Pulmonary artery endothelial cell (primary cell): ENCODE measurements at regions not wholly inside any gene's neighbourhood (a gene's known extent, or its start where the extent isn't known, plus 50 kb on each side); places are given as distances from the start of the nearest gene placed in this dataset.
"Not testable (repeated sequence)": the region's sequence is repeated elsewhere in the genome, so short reads cannot be mapped to it uniquely, and the experiment has no call there.

Experiments used
- DNase-seq: peaks from one replicate; pipeline ENCODE4 v3.0.0-alpha.2; 2011; ENCODE audit warnings: low read depth, low spot score

DNA sequence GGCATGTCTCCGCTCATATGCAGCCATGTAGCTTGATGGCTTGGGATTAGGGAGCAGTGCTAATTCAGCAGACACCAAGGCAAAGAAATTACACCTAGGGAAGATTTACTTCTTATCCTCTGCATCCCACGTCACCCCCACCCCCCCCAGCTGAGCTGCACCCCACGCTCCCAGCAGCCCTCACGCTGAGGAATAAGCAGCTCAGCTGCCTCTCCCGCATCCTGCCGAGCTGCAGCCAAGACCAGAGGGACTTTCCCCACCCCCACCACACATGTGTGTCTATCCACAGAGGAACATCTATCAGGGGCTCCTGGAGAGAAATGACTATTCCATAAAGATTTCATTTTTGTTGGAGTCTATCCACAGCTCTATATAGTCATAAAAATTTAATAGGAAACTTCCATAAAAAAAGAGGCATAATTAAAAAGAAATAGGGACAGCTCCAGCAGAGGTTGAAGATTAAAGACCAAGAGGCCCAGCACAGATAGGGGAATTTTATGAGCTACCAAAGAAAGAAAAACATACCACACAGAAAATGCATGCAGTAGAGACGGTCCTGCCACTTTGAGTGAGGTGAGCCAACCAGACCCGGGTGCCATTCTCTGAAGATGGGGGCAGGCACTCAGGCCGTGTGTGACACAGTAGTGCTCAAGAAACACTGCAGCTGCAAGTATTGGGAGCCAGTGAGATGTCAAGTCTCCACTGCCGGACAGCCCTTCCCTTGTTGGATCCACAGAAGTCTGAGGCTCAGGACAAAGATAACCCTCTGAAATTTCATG is 274.8 kb downstream of the BCL2L11 start:
- not testable (repeated sequence) for DNase-seq

DNA sequence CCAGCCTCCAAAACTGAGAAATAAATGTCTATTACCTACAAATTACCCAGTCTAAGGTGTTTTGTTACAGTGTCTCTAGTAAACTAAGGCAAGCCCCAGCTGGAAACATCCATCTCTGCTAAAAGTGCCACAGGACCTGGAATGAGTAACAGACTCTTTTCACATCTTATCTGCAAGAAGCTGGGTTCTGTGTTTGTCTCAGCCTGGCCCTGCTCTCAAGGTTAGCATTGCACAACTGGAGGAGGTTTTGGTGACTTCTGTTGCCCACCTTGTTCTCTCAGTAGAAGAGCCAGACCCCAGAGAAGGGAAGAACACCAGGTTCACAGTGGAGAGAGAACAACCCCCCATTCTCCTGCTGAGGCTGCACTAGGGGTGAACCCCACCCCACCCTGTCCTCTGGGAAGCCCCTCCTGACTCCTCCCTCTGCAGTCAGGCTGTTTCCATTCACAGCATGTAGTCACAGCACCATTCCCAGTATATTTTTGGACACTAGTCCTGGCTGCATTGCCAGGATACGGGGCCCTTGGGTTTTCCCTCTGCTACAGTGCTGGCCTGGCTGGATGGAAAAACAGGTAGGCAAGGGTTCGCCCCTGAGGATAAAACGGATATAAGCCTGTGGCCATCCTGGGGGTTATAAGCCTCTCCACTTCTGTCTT is 280.0 kb downstream of the BCL2L11 start:
- DNase-seq, result not testable (repeated sequence)

GRCh38 chr2:111401270-111402140 is 280.8 kb downstream of the BCL2L11 start:
- not testable (repeated sequence) for DNase-seq

DNA sequence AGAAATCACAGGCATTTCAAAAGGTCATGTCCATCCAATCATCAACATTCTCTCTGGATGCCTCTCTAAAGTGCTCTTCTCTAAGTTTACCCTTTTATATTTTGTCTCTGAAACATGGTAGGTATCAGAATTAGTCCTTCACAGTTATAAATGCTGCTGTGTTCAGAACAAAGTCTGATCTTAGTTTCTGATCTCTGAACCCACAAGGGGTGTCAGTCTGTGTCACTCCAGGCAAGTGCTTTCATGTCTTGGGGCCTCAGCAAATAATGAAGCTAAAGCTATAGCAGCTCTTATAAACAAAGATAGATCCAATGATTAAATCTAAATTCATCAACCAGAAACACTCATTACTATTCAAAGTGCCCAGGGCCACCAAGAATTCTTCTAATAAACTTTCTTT is 281.7 kb downstream of the BCL2L11 start:
- DNase-seq, result not testable (repeated sequence)

DNA sequence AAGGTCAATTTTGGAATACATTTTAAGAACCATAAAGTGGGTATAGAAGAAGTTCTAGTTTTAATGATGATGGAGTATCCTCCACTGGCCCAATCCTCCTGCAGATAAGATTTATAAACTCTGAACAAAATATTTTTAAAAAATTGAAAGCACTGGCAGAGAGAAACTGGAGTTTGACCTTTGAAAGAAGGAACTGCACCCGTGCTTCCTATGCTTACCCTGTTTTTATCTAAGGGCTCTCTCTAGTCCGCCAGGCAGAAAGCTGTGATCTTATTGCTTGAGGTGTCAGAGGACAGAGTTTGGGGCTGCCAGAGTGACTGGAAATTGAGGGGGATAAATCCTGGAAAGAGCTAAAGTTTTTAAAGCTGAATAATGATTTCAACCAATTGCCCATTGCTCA is 282.6 kb downstream of the BCL2L11 start:
- DNase-seq, result not testable (repeated sequence)

DNA sequence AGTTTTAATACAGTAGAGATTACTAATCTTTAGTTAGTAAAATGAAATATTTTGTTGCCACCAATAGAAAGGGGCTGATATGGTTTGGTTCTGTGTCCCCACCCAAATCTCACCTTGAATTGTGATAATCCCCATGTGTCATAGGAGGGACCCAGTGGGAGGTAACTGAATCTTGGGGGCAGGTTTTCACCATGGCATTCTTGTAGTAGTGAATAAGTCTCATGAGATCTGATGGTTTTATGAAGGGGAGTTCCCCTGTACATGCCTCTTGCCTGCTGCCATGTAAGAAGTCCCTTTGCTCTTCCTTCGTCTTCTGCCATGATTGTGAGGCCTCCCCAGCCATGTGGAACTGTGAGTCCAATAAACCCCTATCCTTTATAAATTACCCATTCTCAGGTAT is 285.9 kb downstream of the BCL2L11 start:
- DNase-seq, result not testable (repeated sequence)

DNA sequence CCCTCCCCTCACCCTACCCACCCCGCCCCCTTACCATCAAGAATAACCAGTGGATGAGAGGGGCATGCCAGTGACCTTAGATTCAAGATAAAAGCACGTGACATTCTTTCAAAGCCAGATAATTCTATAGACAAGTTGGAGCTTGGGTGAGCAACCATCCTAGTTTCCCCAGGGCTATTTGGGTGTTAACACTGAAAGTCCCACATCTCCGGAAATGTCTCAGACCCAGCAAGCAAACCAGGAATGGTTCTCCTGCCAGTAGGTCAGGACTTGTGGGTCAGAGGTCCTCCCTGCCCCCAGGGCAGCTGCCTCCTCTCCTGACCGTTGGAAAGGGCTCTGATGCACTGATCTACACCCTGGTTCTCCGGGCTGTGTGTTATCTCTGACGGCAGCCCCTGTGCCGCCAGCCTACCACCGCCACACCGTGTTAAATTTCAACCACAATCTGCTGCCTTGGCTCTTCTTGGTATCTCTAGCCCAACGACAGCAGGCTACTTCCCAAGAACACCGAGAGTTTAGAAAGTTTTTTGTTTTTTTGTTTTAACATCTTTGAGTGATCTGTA is 287.0 kb downstream of the BCL2L11 start:
- DNase-seq, result not testable (repeated sequence)

GRCh38 chr2:111410868-111411406 is 290.2 kb downstream of the BCL2L11 start:
- not testable (repeated sequence) for DNase-seq

- not testable (repeated sequence) for DNase-seq
Measured at GRCh38 chr2:111411867-111412681, 291.4 kb downstream of the BCL2L11 start.

DNA sequence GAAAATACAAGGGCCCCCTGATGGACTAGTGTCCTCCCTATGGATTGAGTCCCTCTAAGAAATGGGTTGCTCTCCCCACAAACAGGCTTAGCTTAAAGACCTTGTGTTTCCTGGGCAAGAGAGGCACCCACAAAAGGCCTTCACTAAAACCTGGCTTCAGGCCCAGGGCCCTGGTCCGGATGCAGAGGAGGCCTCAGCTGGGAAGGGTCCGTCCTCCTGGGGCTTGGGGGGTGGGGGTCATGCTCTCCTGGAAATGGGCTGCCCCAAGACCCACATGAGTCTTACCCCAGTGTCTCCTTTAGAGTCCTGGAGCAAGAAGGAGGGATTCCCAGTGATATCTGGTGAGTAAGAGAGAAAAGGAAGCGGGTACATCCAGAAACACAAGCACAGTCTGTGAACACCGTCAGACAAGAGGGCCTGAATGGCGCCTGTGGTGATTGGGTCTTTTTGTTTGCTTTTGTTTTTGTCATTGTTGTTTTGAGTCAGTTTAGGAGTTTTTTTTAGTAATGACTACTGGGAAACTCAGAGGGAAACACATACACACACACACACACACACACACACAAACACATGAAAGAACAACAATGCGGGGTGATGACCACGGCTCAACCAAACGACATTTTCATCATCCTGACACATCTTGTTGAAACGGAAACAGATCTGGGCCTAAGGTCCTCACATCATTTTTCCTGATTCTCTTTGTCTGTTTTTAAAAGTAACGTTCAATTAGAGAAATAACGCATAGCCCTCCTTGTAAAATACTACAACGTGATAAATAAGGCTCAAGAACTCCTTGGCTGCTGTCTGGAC is 292.3 kb downstream of the BCL2L11 start:
- not testable (repeated sequence) for DNase-seq

GRCh38 chr2:111413950-111414349 is 293.2 kb downstream of the BCL2L11 start:
- DNase-seq, result not testable (repeated sequence)

DNA sequence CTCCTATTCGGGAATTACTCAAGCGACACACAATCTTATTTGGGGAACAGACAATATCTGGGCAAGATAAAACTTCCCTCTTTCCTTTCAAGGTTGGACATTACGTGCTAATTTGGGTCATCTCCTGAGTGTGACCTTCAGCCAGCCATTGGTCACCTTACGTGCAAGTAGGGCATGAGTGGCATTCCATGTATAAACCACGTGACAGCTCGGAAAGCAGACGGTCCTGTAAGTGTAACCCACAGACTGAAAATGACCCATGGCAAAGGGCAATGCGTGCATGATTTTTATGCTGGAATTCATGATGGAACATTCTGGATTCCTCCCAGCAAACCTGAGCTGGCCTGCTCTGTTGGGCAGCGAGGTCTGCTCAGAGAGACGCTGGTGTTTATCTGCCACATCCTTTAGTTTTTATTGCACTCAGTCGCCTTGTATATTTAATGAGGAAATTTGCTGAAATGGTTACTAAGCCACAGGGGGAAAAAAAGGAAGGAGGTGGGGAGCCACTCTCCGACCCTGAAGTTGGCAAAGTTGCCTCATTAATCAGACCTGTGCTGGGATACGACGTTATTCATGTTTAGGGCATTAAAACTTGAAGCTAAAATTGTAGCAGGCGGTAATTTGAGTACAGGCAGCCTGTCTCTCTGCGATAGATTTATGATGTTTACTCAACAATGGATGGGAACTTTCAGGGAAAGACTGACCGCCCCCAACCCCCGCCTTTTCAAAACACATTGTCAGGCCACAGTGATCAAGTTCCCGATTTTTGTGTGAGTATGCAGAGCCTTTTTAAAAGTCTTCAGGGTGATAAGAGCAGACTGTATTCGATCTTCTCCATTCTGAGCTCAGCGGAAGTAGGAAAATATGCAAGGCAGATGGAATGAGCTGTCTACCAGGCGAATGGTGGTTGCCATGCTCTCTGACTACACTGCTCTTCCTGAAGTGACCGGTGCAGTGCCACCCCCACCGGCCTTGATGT is 295.3 kb downstream of the BCL2L11 start:
- DNase-seq, result not testable (repeated sequence)

DNA sequence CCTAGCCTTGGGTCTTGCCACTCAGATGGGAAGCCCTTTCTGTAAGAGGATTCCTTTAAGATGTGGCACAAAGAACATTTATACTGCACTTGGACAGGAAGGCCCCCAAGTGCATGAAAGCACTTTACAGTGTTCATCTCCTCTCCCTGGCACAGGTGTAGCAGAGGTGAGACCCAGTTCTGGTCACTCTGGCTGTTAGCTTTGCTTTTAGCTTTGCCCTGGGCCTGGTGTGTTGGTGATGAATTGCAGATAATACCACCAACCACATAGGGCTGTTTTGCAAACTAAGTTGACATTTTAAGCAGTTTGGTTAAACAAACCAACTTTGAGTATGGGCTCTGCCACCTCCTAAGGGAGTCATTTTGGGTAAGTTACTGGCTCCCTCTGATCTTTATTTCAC is 296.3 kb downstream of the BCL2L11 start:
- not testable (repeated sequence) for DNase-seq

DNA sequence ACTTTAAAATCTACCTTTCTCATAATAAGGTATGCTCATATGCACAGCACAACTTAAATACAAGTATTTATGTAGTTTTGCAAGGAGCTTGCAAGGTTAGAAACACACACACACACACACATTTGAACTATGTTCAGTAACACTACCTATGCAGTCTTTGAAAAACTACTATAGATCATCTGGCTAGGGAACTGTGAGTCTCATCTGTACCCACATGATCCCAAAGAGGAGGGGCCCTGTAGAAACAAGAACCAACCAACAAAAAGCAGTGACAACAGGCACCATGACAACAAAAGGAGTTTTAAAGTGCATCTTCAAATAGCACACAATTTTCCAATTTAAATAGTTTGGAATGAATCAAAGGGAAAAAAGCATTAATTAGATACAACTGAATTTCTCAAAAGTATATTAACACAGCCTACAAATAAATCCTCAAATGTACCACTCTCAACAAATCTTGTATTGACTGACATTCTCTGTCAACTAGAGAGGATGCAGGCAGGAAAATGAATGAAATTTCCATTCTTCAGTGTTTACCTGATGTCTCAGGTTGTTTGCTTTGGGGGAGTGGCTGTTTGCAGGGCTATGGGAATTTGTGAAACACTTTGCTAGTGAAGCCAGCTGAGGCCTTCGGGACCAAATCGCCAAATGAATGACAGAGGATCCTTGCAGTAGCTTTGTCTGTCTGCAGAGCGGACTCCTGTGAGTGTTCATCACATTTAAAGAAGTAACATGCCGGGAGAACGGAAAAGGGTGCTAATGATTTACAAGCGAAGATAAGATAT is 297.6 kb downstream of the BCL2L11 start:
- DNase-seq, result not testable (repeated sequence)

DNA sequence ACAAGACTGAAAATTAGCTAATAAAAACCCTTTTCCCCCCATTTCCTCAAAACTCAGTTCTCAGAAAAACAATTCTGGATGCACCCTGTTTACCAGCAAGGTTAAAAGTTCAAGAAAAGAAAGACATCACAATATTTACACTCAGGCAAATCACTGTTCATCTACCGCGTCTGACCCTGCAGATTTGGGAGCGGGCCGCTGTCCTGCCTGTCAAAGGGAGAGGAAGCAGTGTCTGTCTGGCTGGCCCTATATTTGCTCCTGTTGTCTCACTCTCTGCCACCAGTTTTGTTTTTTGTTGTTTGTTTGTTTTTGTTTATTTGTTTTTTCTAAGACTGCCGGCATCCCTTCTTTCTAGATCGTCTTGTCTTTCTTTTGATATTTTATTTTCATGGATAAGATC is 299.4 kb downstream of the BCL2L11 start:
- DNase-seq, result not testable (repeated sequence)

DNA sequence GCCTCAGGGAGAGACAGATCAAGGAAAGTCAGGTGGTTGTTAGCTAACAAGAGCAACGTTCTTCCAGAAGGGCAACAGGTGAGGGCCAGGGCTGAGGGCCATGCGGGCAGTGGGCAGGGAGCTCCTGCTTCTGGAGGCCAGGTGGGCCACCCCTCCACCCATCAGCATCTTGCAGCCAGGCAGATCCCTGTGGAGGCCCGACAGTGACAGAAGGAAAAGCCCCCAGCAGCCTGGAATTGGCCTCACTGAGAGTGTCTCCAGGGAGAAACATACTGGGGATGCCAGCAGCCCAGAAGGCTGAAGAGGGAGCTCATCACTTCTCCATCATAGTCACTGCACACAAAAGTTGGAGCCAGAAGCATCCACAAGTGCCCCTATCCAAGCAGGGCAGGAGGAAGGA is 300.1 kb downstream of the BCL2L11 start:
- DNase-seq, result not testable (repeated sequence)

DNA sequence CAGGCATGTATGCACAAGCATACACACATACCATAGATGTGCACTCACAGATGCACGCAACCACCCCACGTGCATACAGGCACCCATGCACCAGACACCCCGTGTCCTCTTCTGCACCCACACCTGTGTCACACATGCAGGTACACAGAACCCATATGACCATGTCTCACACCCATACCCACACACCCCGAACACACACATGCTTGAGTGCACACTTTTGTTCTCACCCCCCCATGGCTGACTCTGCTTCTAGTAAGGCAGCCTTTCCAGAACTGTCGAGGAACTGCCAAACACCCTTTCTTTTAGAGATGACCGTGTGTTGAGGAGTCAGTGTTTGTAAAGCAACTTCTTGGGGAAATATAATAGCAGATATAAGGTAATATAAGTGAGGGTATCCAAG is 301.2 kb downstream of the BCL2L11 start:
- not testable (repeated sequence) for DNase-seq
